WERI-Rb-1 (cell line): ENCODE measurements at regions not wholly inside any gene's neighbourhood (a gene's known extent, or its start where the extent isn't known, plus 50 kb on each side); places are given as distances from the start of the nearest gene placed in this dataset.
"Not testable (repeated sequence)": the region's sequence is repeated elsewhere in the genome, so short reads cannot be mapped to it uniquely, and the experiment has no call there.

Source experiments
- DNase-seq: peaks from one replicate; pipeline ENCODE4 v3.0.0-alpha.2; 2020
- H3K27ac ChIP-seq: fragments of 250-450 bp; sonication (Bioruptor Pico); 2 replicates; pipeline ENCODE4 v1.5.1; 2020; ENCODE audit warnings: mild to moderate bottlenecking, moderate library complexity
- H3K27me3 ChIP-seq: fragments of 250-450 bp; sonication (Bioruptor Pico); 2 replicates; pipeline ENCODE4 v1.5.1; 2021; ENCODE audit warnings: mild to moderate bottlenecking, low read depth, moderate library complexity; ENCODE audit not compliant: insufficient read depth, severe bottlenecking
- H3K36me3 ChIP-seq: fragments of 250-450 bp; sonication (Bioruptor Pico); 2 replicates; pipeline ENCODE4 v1.5.1; 2020; ENCODE audit warnings: mild to moderate bottlenecking, moderate library complexity
- H3K4me3 ChIP-seq: 2 replicates; pipeline ENCODE4 v1.5.1; 2011; ENCODE audit warnings: low read depth, mild to moderate bottlenecking, control low read depth, low read length
- H3K9me3 ChIP-seq: fragments of 250-450 bp; sonication (Bioruptor Pico); 2 replicates; pipeline ENCODE4 v1.5.1; 2021; ENCODE audit warnings: mild to moderate bottlenecking, moderate library complexity; ENCODE audit not compliant: severe bottlenecking
- TF ChIP-seq, protein P1 (sequence below): IDR thresholded peaks from 2 replicates; pipeline ENCODE4 v1.5.1; 2011; ENCODE audit warnings: low read depth, mild to moderate bottlenecking, control low read depth, inconsistent platforms, low read length

DNA sequence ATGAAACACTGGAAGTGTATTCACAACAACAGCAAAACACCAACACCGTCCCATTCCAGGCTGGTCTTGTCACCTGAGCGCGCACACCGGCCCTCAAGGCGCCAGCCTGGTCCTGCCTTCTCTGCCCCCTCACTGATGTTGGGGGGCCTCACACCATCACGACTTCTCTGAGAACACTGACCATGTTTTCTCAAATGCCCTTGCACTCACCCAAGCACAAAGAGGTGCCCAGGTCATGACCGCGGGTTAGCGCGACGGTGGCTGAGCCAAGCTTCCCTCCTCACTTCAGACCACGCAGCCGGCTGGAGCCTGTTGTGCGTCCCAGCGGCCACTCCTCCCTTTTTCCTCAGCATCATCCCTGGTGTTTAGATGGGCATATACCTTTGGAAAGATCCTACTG is 101.3 kb upstream of the SALL3 start:
- H3K27ac ChIP-seq: no peak overlapping the region
- no peaks in the 10 kb centered on the region for H3K9me3 ChIP-seq
- DNase-seq: no peak
- H3K27me3 ChIP-seq: no peaks in the 10 kb centered on the region
- no peak overlapping the region for H3K4me3 ChIP-seq
- TF ChIP-seq, protein P1, sequence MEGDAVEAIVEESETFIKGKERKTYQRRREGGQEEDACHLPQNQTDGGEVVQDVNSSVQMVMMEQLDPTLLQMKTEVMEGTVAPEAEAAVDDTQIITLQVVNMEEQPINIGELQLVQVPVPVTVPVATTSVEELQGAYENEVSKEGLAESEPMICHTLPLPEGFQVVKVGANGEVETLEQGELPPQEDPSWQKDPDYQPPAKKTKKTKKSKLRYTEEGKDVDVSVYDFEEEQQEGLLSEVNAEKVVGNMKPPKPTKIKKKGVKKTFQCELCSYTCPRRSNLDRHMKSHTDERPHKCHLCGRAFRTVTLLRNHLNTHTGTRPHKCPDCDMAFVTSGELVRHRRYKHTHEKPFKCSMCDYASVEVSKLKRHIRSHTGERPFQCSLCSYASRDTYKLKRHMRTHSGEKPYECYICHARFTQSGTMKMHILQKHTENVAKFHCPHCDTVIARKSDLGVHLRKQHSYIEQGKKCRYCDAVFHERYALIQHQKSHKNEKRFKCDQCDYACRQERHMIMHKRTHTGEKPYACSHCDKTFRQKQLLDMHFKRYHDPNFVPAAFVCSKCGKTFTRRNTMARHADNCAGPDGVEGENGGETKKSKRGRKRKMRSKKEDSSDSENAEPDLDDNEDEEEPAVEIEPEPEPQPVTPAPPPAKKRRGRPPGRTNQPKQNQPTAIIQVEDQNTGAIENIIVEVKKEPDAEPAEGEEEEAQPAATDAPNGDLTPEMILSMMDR: no peak
- H3K36me3 ChIP-seq: no peaks in the 10 kb centered on the region

DNA sequence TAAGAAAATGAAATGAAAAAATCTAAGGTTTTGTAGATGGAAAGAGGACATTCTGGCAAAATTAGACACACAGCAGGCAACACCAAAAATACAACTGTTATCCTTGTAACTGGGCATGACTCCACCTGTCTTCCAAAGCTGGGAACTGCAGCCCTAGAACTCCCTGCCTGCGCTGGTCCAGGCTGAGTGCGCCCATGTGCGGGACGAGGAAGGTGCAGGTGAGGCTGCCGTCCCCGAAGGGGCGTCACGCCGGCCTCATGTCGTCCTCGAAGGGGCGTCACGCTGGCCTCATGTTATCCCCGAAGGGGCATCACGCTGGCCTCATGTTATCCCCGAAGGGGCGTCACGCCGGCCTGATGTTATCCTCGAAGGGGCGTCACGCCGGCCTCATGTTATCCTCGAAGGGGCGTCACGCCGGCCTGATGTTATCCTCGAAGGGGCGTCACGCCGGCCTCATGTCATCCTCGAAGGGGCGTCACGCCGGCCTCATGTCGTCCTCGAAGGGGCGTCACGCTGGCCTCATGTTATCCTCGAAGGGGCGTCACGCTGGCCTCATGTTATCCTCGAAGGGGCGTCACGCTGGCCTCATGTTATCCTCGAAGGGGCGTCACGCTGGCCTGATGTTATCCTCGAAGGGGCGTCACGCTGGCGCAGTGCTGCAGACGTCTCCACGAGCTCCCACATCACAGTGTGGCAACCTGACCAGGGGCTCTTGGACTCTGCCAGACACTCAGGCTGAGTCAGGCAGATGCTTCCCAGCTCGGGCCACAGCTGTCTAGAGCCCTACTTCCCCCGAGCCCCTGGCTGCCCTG is 100.3 kb upstream of the SALL3 start:
- H3K4me3 ChIP-seq, H3K36me3 ChIP-seq, H3K27ac ChIP-seq, H3K27me3 ChIP-seq, H3K9me3 ChIP-seq: not testable (repeated sequence)
- TF ChIP-seq, protein P1: peak; percentile 96
- DNase-seq: peak; percentile 60

- Histone ChIP-seq H3K27me3 (no peaks in the 10 kb centered on the region), H3K4me3 (no peak overlapping the region), H3K36me3 (no peaks in the 10 kb centered on the region), H3K27ac (no peak overlapping the region), H3K9me3 (peaks cover 19% of the 10 kb centered on the region)
- TF ChIP-seq, protein P1: no peak
- DNase-seq: no peak
These were observed 97.0 kb upstream of the SALL3 start for GRCh38 chr18:78882585-78882984.

- H3K4me3 ChIP-seq: no peak overlapping the region
- no peak overlapping the region for H3K27ac ChIP-seq
- peaks cover 23% of the 10 kb centered on the region for H3K9me3 ChIP-seq
- no peaks in the 10 kb centered on the region for H3K36me3 ChIP-seq
- H3K27me3 ChIP-seq: no peaks in the 10 kb centered on the region
- DNase-seq: no peak
- TF ChIP-seq, protein P1: no peak
These were observed 96.1 kb upstream of the SALL3 start for GRCh38 chr18:78883501-78883900.

- Histone ChIP-seq H3K9me3 (peaks cover 32% of the 10 kb centered on the region), H3K27me3 (no peaks in the 10 kb centered on the region), H3K4me3 (no peak overlapping the region), H3K36me3 (no peaks in the 10 kb centered on the region), H3K27ac (no peak overlapping the region)
- TF ChIP-seq, protein P1: peak; percentile 51
- no peak for DNase-seq
These were observed 95.1 kb upstream of the SALL3 start for GRCh38 chr18:78884502-78884901.

DNA sequence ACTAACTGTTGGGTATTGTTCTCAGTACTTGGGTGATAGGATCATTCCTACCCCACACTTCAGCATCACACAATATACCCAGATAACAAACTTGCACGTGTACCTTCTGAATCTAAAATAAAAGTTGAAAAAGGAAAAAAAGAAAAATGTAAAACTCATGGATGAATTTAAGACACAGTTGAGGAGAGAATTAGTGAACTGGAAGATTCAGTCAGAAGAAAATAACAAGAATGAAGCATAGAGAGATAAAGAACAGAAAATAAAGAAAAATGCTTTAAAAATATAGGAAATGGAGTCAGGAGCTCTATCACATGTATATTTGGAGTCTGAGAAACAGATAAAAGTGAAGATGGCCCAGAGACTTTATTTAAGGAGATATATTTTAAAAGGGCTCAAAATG is 90.4 kb upstream of the SALL3 start:
- DNase-seq: no peak
- H3K4me3 ChIP-seq: no peak overlapping the region
- H3K9me3 ChIP-seq: peaks cover 29% of the 10 kb centered on the region
- H3K27me3 ChIP-seq: no peaks in the 10 kb centered on the region
- TF ChIP-seq, protein P1: no peak
- no peaks in the 10 kb centered on the region for H3K36me3 ChIP-seq
- no peak overlapping the region for H3K27ac ChIP-seq
